Spleen (tissue), 7 donors: ENCODE measurements at regions not wholly inside any gene's neighbourhood (a gene's known extent, or its start where the extent isn't known, plus 50 kb on each side); places are given as distances from the start of the nearest gene placed in this dataset.

Source experiments
- POLR2A ChIP-seq, 3 donors: fragments of 450-650 bp; IDR thresholded peaks; one replicate each; pipeline ENCODE4 v1.5.1; 2017; ENCODE audit warnings: antibody characterized with exemption in 3 of 3, mild to moderate bottlenecking in 1 of 3
- TF ChIP-seq, protein P1 (sequence below), 11 experiments: fragments of 200-600 bp in 7 of 11; fragments of 450-650 bp in 4 of 11; sonication (generic) in 4 of 11; IDR thresholded peaks in 8 of 11; conservative IDR thresholded peaks in 3 of 11; 1 replicate in 7 of 11; 2 replicates in 4 of 11; pipeline versions ENCODE4 v1.4.0 to v1.8.0; 2016 to 2021; ENCODE audit warnings: antibody characterized with exemption in 11 of 11, inconsistent platforms in 4 of 11, mild to moderate bottlenecking in 1 of 11
- donor health status: DM: no; HTN: no; CAD: no; lungs with moderate emphysema.
- donor health status: DM: no; HTN: no; CAD: no.
- donor health status: DM: no; HTN: no; CAD: no.

DNA sequence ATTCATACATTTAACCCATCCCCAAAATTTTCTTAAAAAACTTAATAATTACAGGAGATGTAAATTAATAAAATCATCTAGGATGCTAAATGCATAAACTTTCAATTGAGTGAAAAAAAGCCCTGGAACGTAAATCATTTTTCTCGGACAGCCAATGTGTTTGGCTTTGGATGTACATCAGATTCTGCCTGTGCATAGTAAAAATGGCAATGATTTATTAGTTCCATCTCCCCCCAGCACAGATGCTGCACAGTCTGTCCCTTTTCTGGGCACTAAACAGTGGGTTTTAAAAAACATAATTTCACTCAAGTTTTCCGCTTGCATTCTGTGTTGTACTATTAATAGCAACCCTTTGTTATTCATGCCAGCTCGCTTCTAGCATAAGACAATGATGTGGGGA is 147.7 kb downstream of the TM9SF2 start:
- TF ChIP-seq, protein P1, sequence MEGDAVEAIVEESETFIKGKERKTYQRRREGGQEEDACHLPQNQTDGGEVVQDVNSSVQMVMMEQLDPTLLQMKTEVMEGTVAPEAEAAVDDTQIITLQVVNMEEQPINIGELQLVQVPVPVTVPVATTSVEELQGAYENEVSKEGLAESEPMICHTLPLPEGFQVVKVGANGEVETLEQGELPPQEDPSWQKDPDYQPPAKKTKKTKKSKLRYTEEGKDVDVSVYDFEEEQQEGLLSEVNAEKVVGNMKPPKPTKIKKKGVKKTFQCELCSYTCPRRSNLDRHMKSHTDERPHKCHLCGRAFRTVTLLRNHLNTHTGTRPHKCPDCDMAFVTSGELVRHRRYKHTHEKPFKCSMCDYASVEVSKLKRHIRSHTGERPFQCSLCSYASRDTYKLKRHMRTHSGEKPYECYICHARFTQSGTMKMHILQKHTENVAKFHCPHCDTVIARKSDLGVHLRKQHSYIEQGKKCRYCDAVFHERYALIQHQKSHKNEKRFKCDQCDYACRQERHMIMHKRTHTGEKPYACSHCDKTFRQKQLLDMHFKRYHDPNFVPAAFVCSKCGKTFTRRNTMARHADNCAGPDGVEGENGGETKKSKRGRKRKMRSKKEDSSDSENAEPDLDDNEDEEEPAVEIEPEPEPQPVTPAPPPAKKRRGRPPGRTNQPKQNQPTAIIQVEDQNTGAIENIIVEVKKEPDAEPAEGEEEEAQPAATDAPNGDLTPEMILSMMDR (IDR thresholded peaks at IDR 0.05 in 8 of 11, conservative IDR thresholded peaks at IDR 0.05 in 3 of 11) = no peak
- no peak for TF ChIP-seq POLR2A (IDR thresholded peaks at IDR 0.05)
